ENCODE measurements at regions not wholly inside any gene's neighbourhood (a gene's known extent, or its start where the extent isn't known, plus 50 kb on each side); places are given as distances from the start of the nearest gene placed in this dataset.
"Not testable (repeated sequence)": the region's sequence is repeated elsewhere in the genome, so short reads cannot be mapped to it uniquely, and the experiment has no call there.

DNA sequence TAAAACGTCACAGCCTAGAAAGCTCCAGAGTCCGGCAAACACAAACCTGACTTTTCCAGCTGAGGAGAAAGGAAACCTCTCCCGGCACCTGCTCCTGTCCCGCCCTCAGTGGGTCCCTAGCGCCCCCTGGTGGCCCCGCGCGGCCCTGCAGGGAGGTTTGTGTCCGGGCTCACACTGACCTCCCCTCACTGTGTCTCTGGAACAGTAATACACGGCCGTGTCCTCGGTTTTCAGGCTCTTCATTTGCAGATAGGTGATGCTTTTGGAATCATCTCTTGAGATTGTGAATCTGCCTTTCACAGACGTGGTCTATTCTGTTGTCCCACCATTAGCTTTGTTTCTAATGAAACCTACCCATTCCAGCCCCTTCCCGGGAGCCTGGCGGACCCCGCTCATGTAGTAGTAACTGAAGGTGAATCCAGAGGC is 731.2 kb downstream of the TMEM121 start:
- TF ChIP-seq, protein P1, sequence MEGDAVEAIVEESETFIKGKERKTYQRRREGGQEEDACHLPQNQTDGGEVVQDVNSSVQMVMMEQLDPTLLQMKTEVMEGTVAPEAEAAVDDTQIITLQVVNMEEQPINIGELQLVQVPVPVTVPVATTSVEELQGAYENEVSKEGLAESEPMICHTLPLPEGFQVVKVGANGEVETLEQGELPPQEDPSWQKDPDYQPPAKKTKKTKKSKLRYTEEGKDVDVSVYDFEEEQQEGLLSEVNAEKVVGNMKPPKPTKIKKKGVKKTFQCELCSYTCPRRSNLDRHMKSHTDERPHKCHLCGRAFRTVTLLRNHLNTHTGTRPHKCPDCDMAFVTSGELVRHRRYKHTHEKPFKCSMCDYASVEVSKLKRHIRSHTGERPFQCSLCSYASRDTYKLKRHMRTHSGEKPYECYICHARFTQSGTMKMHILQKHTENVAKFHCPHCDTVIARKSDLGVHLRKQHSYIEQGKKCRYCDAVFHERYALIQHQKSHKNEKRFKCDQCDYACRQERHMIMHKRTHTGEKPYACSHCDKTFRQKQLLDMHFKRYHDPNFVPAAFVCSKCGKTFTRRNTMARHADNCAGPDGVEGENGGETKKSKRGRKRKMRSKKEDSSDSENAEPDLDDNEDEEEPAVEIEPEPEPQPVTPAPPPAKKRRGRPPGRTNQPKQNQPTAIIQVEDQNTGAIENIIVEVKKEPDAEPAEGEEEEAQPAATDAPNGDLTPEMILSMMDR (conservative IDR thresholded peaks at IDR 0.05), result peak; percentile 96
- H3K27ac ChIP-seq, result peak overlapping the region; percentile 65; the same call in 1 of the 2 replicates

DNA sequence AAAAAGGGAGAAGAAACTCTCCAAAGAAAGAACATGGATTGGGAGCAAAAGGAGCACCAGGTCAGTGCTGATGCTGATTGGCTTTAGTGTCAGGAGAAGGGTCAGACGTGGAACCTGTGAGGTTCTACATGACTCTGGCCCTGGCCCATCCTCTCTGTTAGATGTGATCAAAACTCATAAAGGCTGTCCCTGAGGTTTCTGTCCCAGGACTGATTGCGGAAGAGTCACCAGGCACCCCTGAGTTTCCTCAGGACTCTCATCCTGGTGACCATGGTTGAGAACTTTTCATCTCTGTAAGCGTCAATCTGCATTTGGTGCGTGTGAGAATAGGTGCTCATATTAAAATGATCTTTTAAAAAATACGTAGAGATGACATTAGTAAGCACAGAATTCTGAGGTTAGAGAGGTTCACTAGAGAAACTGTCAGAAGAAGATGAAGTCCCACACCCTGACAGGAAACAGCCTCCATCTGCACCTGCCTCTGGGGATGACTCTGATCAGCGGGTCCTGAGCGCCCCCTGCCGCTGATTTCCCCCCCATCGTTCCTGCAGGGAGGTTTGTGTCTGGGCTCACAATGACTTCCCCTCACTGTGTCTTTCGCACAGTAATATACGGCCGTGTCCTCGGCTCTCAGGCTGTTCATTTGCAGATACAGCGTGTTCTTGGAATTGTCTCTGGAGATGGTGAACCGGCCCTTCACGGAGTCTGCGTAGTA is 741.8 kb downstream of the TMEM121 start:
- H3K27ac ChIP-seq, result no peak overlapping the region
- TF ChIP-seq, protein P1 (conservative IDR thresholded peaks at IDR 0.05), result no peak

DNA sequence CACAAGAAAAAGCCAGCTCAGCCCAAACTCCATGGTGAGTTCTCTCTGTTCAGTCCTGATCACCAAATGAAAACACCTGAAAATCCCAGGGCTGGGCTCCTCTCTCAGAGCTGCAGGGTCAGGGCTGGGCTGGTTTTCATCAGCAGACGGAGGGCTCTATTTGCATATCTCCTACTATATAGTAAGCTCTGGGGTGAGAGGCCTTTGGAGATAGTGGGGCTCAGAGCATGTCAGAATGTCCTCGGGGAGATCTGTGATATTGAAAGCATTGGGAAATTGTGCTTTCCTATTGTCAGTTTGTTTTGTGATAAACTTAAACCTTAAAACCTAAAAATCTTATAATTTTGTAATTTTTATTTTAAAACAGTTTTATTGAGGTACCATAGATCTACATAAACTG is 742.6 kb downstream of the TMEM121 start:
- TF ChIP-seq, protein P1 (conservative IDR thresholded peaks at IDR 0.05), result no peak

DNA sequence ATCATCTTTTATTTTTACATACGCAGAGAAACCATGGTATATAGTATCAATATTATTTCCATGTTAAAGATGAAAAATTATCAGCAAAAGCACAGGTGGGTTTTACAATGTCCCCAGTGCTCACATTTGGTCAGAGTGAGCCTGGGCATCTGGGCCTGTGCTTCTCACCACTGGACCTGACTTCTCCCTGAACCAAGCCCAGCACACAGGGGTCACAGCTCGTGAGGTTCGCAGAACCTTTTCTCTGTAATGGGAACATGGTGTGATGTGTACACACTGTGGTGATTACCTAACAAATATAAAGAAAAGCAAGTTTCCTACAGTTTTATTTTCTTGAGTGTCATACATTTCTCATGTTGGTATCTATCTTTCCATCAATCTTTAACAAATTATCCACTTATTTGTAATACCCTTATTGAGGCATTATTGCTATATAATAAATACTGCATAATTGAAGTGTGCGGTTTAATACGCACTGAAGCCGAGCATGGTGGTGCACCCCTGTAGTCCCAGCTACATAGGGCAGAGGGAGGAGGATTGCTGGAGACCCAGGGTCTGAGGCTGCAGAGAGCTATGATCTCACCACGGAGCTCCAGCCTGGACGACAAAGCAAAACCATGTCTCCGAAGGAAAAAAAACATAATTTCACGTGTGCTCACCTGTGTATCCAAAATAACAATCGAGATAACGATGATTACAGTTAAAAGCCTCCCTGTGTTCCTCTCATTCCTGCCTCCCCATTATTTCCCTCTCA is 743.2 kb downstream of the TMEM121 start:
- H3K27ac ChIP-seq, result no peak overlapping the region; the same call in 1 of the 2 replicates
- TF ChIP-seq, protein P1 (conservative IDR thresholded peaks at IDR 0.05), result no peak

More for the DNA sequence above, 742.6 kb downstream of the TMEM121 start:
- no peak overlapping the region; the same call in 1 of the 2 replicates for H3K27ac ChIP-seq

DNA sequence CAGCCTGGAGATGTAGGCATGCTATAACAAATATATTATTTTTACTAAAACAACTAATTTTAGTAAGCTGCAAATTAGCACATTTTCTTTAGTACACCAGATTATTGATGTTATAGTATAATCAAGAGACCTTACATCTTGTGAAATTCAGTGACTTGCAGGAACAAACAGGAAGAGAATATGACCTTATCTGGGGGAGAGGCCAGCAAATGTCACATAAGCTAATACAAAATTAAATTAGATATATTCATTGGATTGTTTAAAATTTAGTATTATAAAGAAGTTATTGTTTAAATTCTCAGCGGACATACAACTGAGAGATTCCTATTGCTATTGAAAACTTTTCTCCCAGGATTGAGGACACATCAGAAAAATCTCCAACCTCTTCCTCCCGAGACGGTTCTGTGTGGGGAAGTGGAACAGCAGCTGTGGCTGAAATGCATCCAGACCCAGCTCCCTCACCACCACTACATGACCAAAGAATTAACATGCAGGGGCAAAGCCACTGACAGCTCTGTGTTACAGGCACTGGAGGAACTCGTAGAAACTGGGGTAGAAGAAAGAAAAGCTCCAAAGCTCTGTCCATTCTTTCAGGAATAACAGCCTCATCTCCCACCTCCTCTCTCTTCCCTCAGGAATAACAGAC is 744.2 kb downstream of the TMEM121 start:
- H3K27ac ChIP-seq, result not testable (repeated sequence)

DNA sequence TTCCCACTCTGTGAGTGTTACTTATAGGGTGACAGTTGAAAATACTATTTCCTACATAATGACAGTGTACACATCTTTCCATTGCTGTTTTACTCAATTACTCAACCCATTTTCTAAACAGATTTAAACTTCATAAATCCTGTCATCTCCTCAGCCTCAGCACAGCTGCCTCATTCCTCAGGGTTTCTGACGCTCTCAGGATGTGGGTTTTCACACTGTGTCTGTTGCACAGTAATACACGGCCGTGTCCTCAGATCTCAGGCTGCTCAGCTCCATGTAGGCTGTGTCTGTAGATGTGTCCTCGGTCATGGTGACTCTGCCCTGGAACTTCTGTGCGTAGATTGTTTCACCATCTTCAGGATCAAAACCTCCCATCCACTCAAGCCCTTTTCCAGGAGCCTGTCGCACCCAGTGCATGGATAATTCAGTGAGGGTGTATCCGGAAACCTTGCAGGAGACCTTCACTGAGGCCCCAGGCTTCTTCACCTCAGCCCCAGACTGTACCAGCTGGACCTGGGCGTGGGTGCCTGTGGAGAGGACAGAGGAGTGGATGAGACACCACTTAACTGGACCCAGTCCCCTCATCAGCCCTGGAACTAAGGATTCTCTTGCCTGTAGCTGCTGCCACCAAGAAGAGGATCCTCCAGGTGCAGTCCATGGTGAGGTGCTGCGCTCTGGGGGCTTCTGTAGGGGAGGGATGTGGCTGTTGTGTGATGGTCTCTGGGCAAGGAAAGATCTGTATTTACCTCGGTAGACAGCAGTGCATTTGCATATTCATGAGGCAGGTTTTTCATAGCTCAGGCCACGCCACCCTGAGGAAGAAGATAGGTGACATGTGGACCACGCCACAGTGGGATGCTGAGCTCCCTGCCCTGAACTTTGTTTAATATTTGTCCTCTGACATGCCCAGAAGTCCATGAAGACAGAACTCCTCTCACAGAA is 750.2 kb downstream of the TMEM121 start:
- peak overlapping the region; percentile 5; the same call in 1 of the 2 replicates for H3K27ac ChIP-seq
- TF ChIP-seq, protein P1 (conservative IDR thresholded peaks at IDR 0.05), result no peak

DNA sequence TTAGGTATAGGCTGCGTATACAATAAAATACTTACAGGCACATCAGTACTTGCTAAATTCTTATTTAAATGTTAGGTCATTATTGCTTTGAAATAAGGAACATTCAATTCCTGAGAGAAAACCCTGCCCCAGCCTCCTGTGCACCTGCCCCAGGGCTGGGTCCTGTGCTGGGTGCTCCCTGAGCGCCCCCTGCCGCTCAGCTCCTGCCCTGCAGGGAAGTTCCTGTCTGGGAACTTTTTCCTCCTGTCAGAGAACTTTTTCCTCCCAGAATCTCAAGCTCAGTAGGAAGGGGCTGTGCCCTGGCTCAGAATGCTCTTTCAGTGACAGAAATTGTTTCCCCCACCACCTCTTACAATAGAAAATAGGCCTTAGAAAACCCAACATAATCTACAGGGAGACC is 751.1 kb downstream of the TMEM121 start:
- no peak overlapping the region; the same call in 1 of the 2 replicates for H3K27ac ChIP-seq
- TF ChIP-seq, protein P1 (conservative IDR thresholded peaks at IDR 0.05), result peak; percentile 92

Measured in VCaP (cell line).